ENCODE measurements at regions not wholly inside any gene's neighbourhood (a gene's known extent, or its start where the extent isn't known, plus 50 kb on each side); places are given as distances from the start of the nearest gene placed in this dataset.

DNA sequence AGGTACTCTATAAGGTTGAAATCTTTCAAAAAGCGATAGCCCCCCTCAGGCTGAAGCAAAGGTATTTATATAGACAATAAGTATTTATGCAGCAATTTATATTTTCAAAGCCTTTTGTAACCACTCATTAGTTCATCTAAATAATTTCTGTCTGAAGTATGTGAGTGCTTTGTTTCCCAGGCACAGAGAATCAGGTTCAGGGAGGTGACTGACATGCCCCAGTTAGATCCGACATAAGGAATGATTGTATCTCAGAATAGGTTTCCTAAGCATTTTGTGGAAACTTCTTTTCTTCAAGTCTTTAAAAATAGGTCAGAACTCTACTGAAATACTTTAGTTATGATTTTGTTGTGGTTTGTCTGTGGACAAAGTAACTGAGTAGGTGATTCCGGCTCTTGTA, 283.4 kb upstream of the G2E3 start:
- no peaks in the 10 kb centered on the region for H3K9me2 ChIP-seq
- H4K20me1 ChIP-seq (ENCODE audit: insufficient read depth) = no peaks in the 10 kb centered on the region
- no peaks in the 10 kb centered on the region for H3K9me3 ChIP-seq
- ChIA-PET CTCF (no interaction called here), POLR2A (no interaction called here)
- no peak overlapping the region for H3K4me2 ChIP-seq
- H3K4me3 ChIP-seq (ENCODE audit: low read depth in 2 of 2, low read length in 1 of 2) = no peak overlapping the region
- H3K79me2 ChIP-seq (ENCODE audit: insufficient read depth) = no peaks in the 10 kb centered on the region
- peaks cover 21% of the 10 kb centered on the region; the same call in 1 of the 2 replicates for H3K27me3 ChIP-seq (ENCODE audit: insufficient read depth)
- no peaks in the 10 kb centered on the region; a peak in 1 of 4 replicates for H3K4me1 ChIP-seq (ENCODE audit: control insufficient read depth in 1 of 2, insufficient read depth in 2 of 2, low read depth in 1 of 2, low read length in 1 of 2)
- H2AFZ ChIP-seq (ENCODE audit: low read depth) = no peak overlapping the region
- DNase-seq = no peak
- H3K9ac ChIP-seq = no peak overlapping the region
- WGBS (ENCODE audit: low lambda C conversion rate) = 2% methylated on average over 3 of the region's 3 CpGs
- no peaks in the 10 kb centered on the region for H3K36me3 ChIP-seq (replicated peaks in 1 of 2; ENCODE audit: control insufficient read depth in 1 of 2, insufficient read depth in 2 of 2, low read length in 1 of 2)
- TF ChIP-seq, protein P1, sequence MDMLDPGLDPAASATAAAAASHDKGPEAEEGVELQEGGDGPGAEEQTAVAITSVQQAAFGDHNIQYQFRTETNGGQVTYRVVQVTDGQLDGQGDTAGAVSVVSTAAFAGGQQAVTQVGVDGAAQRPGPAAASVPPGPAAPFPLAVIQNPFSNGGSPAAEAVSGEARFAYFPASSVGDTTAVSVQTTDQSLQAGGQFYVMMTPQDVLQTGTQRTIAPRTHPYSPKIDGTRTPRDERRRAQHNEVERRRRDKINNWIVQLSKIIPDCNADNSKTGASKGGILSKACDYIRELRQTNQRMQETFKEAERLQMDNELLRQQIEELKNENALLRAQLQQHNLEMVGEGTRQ (IDR thresholded peaks at IDR 0.05; ENCODE audit: borderline replicate concordance, low read depth, low read length) = no peak
- TF ChIP-seq FOXM1 (IDR thresholded peaks at IDR 0.05; ENCODE audit: low read depth) = no peak
- TF ChIP-seq, protein P2, sequence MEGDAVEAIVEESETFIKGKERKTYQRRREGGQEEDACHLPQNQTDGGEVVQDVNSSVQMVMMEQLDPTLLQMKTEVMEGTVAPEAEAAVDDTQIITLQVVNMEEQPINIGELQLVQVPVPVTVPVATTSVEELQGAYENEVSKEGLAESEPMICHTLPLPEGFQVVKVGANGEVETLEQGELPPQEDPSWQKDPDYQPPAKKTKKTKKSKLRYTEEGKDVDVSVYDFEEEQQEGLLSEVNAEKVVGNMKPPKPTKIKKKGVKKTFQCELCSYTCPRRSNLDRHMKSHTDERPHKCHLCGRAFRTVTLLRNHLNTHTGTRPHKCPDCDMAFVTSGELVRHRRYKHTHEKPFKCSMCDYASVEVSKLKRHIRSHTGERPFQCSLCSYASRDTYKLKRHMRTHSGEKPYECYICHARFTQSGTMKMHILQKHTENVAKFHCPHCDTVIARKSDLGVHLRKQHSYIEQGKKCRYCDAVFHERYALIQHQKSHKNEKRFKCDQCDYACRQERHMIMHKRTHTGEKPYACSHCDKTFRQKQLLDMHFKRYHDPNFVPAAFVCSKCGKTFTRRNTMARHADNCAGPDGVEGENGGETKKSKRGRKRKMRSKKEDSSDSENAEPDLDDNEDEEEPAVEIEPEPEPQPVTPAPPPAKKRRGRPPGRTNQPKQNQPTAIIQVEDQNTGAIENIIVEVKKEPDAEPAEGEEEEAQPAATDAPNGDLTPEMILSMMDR (IDR thresholded peaks at IDR 0.05) = no peak
- TF ChIP-seq EP300 (IDR thresholded peaks at IDR 0.05; ENCODE audit: borderline replicate concordance in 1 of 2, low read depth in 1 of 2, low read length in 1 of 2) = no peak
- TF ChIP-seq GABPA (IDR thresholded peaks at IDR 0.05; ENCODE audit: low read depth) = no peak
- TF ChIP-seq RFX5 (IDR thresholded peaks at IDR 0.05; ENCODE audit: low read length) = no peak
- TF ChIP-seq, protein P3, sequence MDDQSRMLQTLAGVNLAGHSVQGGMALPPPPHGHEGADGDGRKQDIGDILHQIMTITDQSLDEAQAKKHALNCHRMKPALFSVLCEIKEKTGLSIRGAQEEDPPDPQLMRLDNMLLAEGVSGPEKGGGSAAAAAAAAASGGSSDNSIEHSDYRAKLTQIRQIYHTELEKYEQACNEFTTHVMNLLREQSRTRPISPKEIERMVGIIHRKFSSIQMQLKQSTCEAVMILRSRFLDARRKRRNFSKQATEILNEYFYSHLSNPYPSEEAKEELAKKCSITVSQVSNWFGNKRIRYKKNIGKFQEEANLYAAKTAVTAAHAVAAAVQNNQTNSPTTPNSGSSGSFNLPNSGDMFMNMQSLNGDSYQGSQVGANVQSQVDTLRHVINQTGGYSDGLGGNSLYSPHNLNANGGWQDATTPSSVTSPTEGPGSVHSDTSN (IDR thresholded peaks at IDR 0.05) = no peak
- no peak for TF ChIP-seq CHD2 (IDR thresholded peaks at IDR 0.05; ENCODE audit: low read length, partially characterized antibody)
- TF ChIP-seq ELF1 (IDR thresholded peaks at IDR 0.05) = no peak
- TF ChIP-seq SMC3 (IDR thresholded peaks at IDR 0.05; ENCODE audit: low read depth, low read length) = no peak
- TF ChIP-seq, protein P4, sequence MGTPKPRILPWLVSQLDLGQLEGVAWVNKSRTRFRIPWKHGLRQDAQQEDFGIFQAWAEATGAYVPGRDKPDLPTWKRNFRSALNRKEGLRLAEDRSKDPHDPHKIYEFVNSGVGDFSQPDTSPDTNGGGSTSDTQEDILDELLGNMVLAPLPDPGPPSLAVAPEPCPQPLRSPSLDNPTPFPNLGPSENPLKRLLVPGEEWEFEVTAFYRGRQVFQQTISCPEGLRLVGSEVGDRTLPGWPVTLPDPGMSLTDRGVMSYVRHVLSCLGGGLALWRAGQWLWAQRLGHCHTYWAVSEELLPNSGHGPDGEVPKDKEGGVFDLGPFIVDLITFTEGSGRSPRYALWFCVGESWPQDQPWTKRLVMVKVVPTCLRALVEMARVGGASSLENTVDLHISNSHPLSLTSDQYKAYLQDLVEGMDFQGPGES (IDR thresholded peaks at IDR 0.05; ENCODE audit: low read depth, low read length) = no peak
- TF ChIP-seq JUND (IDR thresholded peaks at IDR 0.05) = no peak
- no peak overlapping the region for H3K27ac ChIP-seq (ENCODE audit: low read depth in 2 of 2, low read length in 1 of 2)
- no peaks in the 10 kb centered on the region for H3F3A ChIP-seq (replicated peaks; ENCODE audit: insufficient read depth)

DNA sequence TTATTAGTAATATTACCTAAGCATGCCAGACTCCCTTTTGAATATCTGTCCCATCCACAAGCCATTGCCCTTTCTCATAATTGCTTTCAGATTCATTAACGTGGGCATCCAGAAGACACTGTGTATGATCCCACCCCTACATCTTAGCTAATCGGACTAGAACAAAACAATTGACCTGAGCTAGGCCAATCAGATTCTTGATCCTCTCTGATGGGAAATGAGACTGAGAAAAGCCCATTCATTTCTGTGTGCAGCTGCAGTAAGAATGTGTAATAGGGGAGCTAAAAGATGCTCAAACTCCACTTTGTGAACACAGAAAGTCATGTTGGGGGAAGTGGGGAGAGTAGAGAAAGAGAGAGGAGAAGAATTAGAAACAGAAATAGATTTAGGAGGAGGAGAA, 281.7 kb upstream of the G2E3 start:
- H3K79me2 ChIP-seq (ENCODE audit: insufficient read depth) = no peaks in the 10 kb centered on the region
- H4K20me1 ChIP-seq (ENCODE audit: insufficient read depth) = no peaks in the 10 kb centered on the region
- no peak overlapping the region for H3K27ac ChIP-seq (ENCODE audit: low read depth in 2 of 2, low read length in 1 of 2)
- POLR2A ChIA-PET = no interaction called here
- no peaks in the 10 kb centered on the region for H3K36me3 ChIP-seq (replicated peaks in 1 of 2; ENCODE audit: control insufficient read depth in 1 of 2, insufficient read depth in 2 of 2, low read length in 1 of 2)
- CTCF ChIA-PET = no interaction called here
- WGBS (ENCODE audit: low lambda C conversion rate) = 0% methylated on average over 2 of the region's 2 CpGs
- no peaks in the 10 kb centered on the region for H3F3A ChIP-seq (replicated peaks; ENCODE audit: insufficient read depth)
- no peaks in the 10 kb centered on the region for H3K9me2 ChIP-seq
- H3K4me3 ChIP-seq (ENCODE audit: low read depth in 2 of 2, low read length in 1 of 2) = no peak overlapping the region
- no peak overlapping the region for H3K4me2 ChIP-seq
- H3K9ac ChIP-seq = no peak overlapping the region
- no peaks in the 10 kb centered on the region for H3K9me3 ChIP-seq
- no peak for DNase-seq
- H2AFZ ChIP-seq (ENCODE audit: low read depth) = no peak overlapping the region
- H3K4me1 ChIP-seq (ENCODE audit: control insufficient read depth in 1 of 2, insufficient read depth in 2 of 2, low read depth in 1 of 2, low read length in 1 of 2) = no peaks in the 10 kb centered on the region
- peaks cover 16% of the 10 kb centered on the region; the same call in 1 of the 2 replicates for H3K27me3 ChIP-seq (ENCODE audit: insufficient read depth)
- TF ChIP-seq RAD21 (IDR thresholded peaks at IDR 0.05; ENCODE audit: low read length) = no peak
- no peak for TF ChIP-seq MEF2A (IDR thresholded peaks at IDR 0.05; ENCODE audit: borderline replicate concordance, low read depth)
- TF ChIP-seq GABPA (IDR thresholded peaks at IDR 0.05; ENCODE audit: low read depth) = no peak
- no peak for TF ChIP-seq EP300 (IDR thresholded peaks at IDR 0.05; ENCODE audit: borderline replicate concordance in 1 of 2, low read depth in 1 of 2, low read length in 1 of 2)
- no peak for TF ChIP-seq MXI1 (IDR thresholded peaks at IDR 0.05; ENCODE audit: low read depth, low read length)
- TF ChIP-seq TCF12 (IDR thresholded peaks at IDR 0.05) = no peak
- no peak for TF ChIP-seq NRF1 (IDR thresholded peaks at IDR 0.05; ENCODE audit: low read depth, low read length)
- TF ChIP-seq TEAD4 (IDR thresholded peaks at IDR 0.05; ENCODE audit: borderline replicate concordance, insufficient read depth) = no peak
- no peak for TF ChIP-seq RCOR1 (IDR thresholded peaks at IDR 0.05; ENCODE audit: low read length)
- no peak for TF ChIP-seq FOSL2 (IDR thresholded peaks at IDR 0.05; ENCODE audit: borderline replicate concordance, low read depth)
- no peak for TF ChIP-seq NFIC (IDR thresholded peaks at IDR 0.05; ENCODE audit: borderline replicate concordance)
- TF ChIP-seq, protein P1 (IDR thresholded peaks at IDR 0.05; ENCODE audit: borderline replicate concordance, low read depth, low read length) = no peak
- TF ChIP-seq, protein P2 (IDR thresholded peaks at IDR 0.05) = no peak
- TF ChIP-seq GATA2 (CRISPR knock-in tag; IDR thresholded peaks at IDR 0.05) = no peak

All from SK-N-SH (cell line).